ENCODE measurements at regions not wholly inside any gene's neighbourhood (a gene's known extent, or its start where the extent isn't known, plus 50 kb on each side); places are given as distances from the start of the nearest gene placed in this dataset.

DNA sequence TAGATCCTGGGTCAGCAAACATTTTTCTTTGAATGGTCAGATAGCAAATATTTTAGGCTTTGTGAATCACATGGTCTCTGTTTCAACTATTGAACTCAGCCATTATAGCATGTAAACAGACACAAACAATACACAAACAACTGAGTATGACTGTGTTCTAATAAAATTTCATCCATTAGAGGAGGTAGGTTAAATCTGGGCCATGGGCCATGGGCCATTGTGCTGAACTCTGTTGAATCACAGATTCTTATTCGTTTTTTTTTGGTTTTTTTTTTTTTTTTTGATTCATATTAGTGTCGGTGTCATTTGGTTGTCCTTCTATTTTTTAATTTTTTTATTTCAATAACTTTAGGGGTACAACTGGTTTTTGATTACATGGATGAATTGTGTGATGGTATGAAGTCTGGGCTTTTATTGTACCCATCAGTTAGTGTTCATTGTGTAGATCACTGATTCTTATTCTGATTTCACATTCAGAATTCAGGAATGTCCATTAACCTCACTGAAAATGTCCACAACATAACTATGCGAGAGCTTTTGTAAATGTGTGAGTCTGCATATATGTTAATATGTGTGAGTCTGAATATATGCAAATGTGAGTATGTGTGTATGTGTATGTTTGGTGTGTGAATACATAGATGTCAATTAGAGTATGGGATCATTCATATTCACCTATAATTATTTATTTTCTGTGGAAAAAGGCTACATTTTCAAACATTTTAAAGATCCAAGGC is 443.7 kb upstream of the GRM3 start:
- TF ChIP-seq NR3C1 (IDR thresholded peaks at IDR 0.05) (no peak), HOXB13 (CRISPR knock-in tag; IDR thresholded peaks at IDR 0.05; ENCODE audit: low read depth) (no peak), SMC3 (IDR thresholded peaks at IDR 0.05) (no peak), MAFK (IDR thresholded peaks at IDR 0.05; ENCODE audit: partially characterized antibody) (no peak), GATA3 (IDR thresholded peaks at IDR 0.05; ENCODE audit: borderline replicate concordance) (no peak), EHF (CRISPR knock-in tag; IDR thresholded peaks at IDR 0.05) (no peak), HEYL (CRISPR knock-in tag; IDR thresholded peaks at IDR 0.05) (no peak), KDM1A (IDR thresholded peaks at IDR 0.05; ENCODE audit: low read depth) (no peak), POLR2A (IDR thresholded peaks at IDR 0.05; ENCODE audit: low read length) (no peak), TFCP2L1 (CRISPR knock-in tag; IDR thresholded peaks at IDR 0.05) (no peak), ZSCAN20 (CRISPR knock-in tag; IDR thresholded peaks at IDR 0.05) (no peak), RAD21 (conservative IDR thresholded peaks at IDR 0.05 in 1 of 2, IDR thresholded peaks at IDR 0.05 in 1 of 2) (no peak), EHMT2 (IDR thresholded peaks at IDR 0.05; ENCODE audit: low read depth) (no peak), ZFP36 (IDR thresholded peaks at IDR 0.05; ENCODE audit: borderline replicate concordance, partially characterized antibody) (no peak), CBX8 (IDR thresholded peaks at IDR 0.05) (no peak)
- TF ChIP-seq, protein P1, sequence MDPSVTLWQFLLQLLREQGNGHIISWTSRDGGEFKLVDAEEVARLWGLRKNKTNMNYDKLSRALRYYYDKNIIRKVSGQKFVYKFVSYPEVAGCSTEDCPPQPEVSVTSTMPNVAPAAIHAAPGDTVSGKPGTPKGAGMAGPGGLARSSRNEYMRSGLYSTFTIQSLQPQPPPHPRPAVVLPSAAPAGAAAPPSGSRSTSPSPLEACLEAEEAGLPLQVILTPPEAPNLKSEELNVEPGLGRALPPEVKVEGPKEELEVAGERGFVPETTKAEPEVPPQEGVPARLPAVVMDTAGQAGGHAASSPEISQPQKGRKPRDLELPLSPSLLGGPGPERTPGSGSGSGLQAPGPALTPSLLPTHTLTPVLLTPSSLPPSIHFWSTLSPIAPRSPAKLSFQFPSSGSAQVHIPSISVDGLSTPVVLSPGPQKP (IDR thresholded peaks at IDR 0.05; ENCODE audit: low read depth, low read length), result no peak
- TF ChIP-seq, protein P2, sequence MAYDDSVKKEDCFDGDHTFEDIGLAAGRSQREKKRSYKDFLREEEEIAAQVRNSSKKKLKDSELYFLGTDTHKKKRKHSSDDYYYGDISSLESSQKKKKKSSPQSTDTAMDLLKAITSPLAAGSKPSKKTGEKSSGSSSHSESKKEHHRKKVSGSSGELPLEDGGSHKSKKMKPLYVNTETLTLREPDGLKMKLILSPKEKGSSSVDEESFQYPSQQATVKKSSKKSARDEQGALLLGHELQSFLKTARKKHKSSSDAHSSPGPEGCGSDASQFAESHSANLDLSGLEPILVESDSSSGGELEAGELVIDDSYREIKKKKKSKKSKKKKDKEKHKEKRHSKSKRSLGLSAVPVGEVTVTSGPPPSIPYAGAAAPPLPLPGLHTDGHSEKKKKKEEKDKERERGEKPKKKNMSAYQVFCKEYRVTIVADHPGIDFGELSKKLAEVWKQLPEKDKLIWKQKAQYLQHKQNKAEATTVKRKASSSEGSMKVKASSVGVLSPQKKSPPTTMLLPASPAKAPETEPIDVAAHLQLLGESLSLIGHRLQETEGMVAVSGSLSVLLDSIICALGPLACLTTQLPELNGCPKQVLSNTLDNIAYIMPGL (CRISPR knock-in tag; IDR thresholded peaks at IDR 0.05; ENCODE audit: borderline replicate concordance), result no peak
- DNase-seq (ENCODE audit: low read depth in 1 of 2, low spot score in 1 of 2) (no peak), ATAC-seq (no peak), FAIRE-seq (no peak)
- Histone ChIP-seq H3K4me3 (no peak overlapping the region), H3K9me3 (no peaks in the 10 kb centered on the region; the same call in 2 of the 3 replicates), H3K4me1 (no peaks in the 10 kb centered on the region), H3K27ac (no peak overlapping the region), H3K4me2 (no peak overlapping the region)
- 13% methylated on average over 3 of the region's 3 CpGs for WGBS (ENCODE audit: missing lambda C conversion rate)
- ChIA-PET POLR2A (no interaction called here), CTCF (no interaction called here)

DNA sequence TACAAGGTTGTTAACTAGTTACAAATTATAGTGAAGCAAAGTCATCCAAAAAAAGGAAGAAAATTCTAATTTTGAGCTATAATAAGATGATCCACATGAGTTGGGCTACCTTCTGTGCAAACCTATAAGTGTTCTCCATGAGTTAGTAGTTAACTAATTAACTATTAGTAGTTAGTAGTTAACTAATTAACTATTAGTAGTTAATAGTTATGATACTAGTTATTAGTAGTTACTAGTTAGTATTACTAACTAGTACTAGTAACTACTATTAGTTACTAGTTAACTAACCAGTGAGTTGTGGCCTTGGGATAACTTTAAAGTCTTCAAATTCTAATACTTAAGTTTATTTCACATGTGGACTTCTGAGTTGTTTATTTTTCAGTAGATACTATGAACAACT is 453.4 kb upstream of the GRM3 start:
- DNase-seq (ENCODE audit: low read depth in 1 of 2, low spot score in 1 of 2), result no peak
- no peak for ATAC-seq
- Histone ChIP-seq H3K4me2 (no peak overlapping the region), H3K4me3 (no peak overlapping the region), H3K27ac (no peak overlapping the region), H3K9me3 (no peaks in the 10 kb centered on the region), H3K4me1 (no peaks in the 10 kb centered on the region)
- CTCF ChIA-PET, result no interaction called here
- TF ChIP-seq POLR2A (IDR thresholded peaks at IDR 0.05; ENCODE audit: low read length) (no peak), PHF8 (IDR thresholded peaks at IDR 0.05; ENCODE audit: borderline replicate concordance, low read depth) (no peak), EP300 (IDR thresholded peaks at IDR 0.05) (no peak)
- TF ChIP-seq, protein P3, sequence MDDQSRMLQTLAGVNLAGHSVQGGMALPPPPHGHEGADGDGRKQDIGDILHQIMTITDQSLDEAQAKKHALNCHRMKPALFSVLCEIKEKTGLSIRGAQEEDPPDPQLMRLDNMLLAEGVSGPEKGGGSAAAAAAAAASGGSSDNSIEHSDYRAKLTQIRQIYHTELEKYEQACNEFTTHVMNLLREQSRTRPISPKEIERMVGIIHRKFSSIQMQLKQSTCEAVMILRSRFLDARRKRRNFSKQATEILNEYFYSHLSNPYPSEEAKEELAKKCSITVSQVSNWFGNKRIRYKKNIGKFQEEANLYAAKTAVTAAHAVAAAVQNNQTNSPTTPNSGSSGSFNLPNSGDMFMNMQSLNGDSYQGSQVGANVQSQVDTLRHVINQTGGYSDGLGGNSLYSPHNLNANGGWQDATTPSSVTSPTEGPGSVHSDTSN (IDR thresholded peaks at IDR 0.05), result no peak
- TF ChIP-seq, protein P2 (CRISPR knock-in tag; IDR thresholded peaks at IDR 0.05; ENCODE audit: borderline replicate concordance), result no peak
- TF ChIP-seq, protein P4, sequence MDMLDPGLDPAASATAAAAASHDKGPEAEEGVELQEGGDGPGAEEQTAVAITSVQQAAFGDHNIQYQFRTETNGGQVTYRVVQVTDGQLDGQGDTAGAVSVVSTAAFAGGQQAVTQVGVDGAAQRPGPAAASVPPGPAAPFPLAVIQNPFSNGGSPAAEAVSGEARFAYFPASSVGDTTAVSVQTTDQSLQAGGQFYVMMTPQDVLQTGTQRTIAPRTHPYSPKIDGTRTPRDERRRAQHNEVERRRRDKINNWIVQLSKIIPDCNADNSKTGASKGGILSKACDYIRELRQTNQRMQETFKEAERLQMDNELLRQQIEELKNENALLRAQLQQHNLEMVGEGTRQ (IDR thresholded peaks at IDR 0.05), result no peak
- POLR2A ChIA-PET, result no interaction called here
- FAIRE-seq, result no peak

Data from A549 (cell line).